NCI-H146 treated with DMSO at 0.1 percent for 48 hours (cell line): ENCODE measurements at regions not wholly inside any gene's neighbourhood (a gene's known extent, or its start where the extent isn't known, plus 50 kb on each side); places are given as distances from the start of the nearest gene placed in this dataset.
"Not testable (repeated sequence)": the region's sequence is repeated elsewhere in the genome, so short reads cannot be mapped to it uniquely, and the experiment has no call there.

ENCODE experiments used
- DNase-seq: peaks from one replicate; lab custom pipeline; 2025; ENCODE audit not compliant: unreplicated experiment; lab: John Stamatoyannopoulos, UW

GRCh38 chr6:150734235-150734634, 131.3 kb upstream of the MTHFD1L start:
- no peak for DNase-seq

- no peak for DNase-seq
These were observed 130.1 kb upstream of the MTHFD1L start for GRCh38 chr6:150735341-150735851.

GRCh38 chr6:150738092-150738629, 127.3 kb upstream of the MTHFD1L start:
- DNase-seq, result no peak

GRCh38 chr6:150739711-150740349, 125.7 kb upstream of the MTHFD1L start:
- no peak for DNase-seq

- DNase-seq, result no peak
These were observed 125.0 kb upstream of the MTHFD1L start for GRCh38 chr6:150740453-150740852.

GRCh38 chr6:150741633-150742200, 123.8 kb upstream of the MTHFD1L start:
- DNase-seq, result no peak

- no peak for DNase-seq
These were observed 120.8 kb upstream of the MTHFD1L start for GRCh38 chr6:150744522-150745260.

- no peak for DNase-seq
These were observed 119.6 kb upstream of the MTHFD1L start for GRCh38 chr6:150745896-150746295.

- no peak for DNase-seq
These were observed 118.3 kb upstream of the MTHFD1L start for GRCh38 chr6:150747155-150747554.

GRCh38 chr6:150749091-150749670, 116.3 kb upstream of the MTHFD1L start:
- no peak for DNase-seq

GRCh38 chr6:150751296-150751695, 114.2 kb upstream of the MTHFD1L start:
- DNase-seq, result no peak

GRCh38 chr6:150752409-150752808, 113.1 kb upstream of the MTHFD1L start:
- DNase-seq, result peak; percentile 37

GRCh38 chr6:150753371-150754064, 112.0 kb upstream of the MTHFD1L start:
- peak; percentile 82 for DNase-seq

- DNase-seq, result no peak
These were observed 110.5 kb upstream of the MTHFD1L start for GRCh38 chr6:150755042-150755441.

GRCh38 chr6:150755524-150755923, 110.0 kb upstream of the MTHFD1L start:
- no peak for DNase-seq

- no peak for DNase-seq
These were observed 109.3 kb upstream of the MTHFD1L start for GRCh38 chr6:150756173-150756572.

GRCh38 chr6:150757807-150758206, 107.7 kb upstream of the MTHFD1L start:
- not testable (repeated sequence) for DNase-seq

- DNase-seq, result no peak
These were observed 106.0 kb upstream of the MTHFD1L start for GRCh38 chr6:150759483-150759882.

- DNase-seq, result no peak
These were observed 103.7 kb upstream of the MTHFD1L start for GRCh38 chr6:150761771-150762170.

- DNase-seq, result no peak
These were observed 101.0 kb upstream of the MTHFD1L start for GRCh38 chr6:150764334-150765066.
